Neural cell (in vitro differentiated cells): ENCODE measurements at regions not wholly inside any gene's neighbourhood (a gene's known extent, or its start where the extent isn't known, plus 50 kb on each side); places are given as distances from the start of the nearest gene placed in this dataset.

Experiments
- EP300 ChIP-seq: fragments of 450-650 bp; conservative IDR thresholded peaks from 2 replicates; pipeline ENCODE4 v1.6.1; 2014; ENCODE audit warnings: antibody characterized with exemption, mild to moderate bottlenecking, moderate library complexity; ENCODE audit not compliant: poor library complexity, severe bottlenecking
- EZH2 ChIP-seq: fragments of 200-600, 300-800 bp; shearing (Covaris generic), sonication (generic); IDR thresholded peaks from 2 replicates; pipeline ENCODE4 v1.6.1; 2014; ENCODE audit warnings: antibody characterized with exemption, low read length, borderline replicate concordance, mild to moderate bottlenecking; ENCODE audit not compliant: insufficient read depth, poor library complexity, severe bottlenecking
- POLR2AphosphoS5 ChIP-seq: IDR thresholded peaks from 2 replicates; pipeline ENCODE4 v1.6.1; 2012
- RAD21 ChIP-seq: fragments of 450-650 bp; conservative IDR thresholded peaks from 2 replicates; pipeline ENCODE4 v1.6.1; 2014; ENCODE audit warnings: antibody characterized with exemption, mild to moderate bottlenecking, moderate library complexity
- TF ChIP-seq, protein P1 (sequence below): fragments of 450-650 bp; IDR thresholded peaks from 2 replicates; pipeline ENCODE4 v1.5.1; 2014; ENCODE audit warnings: antibody characterized with exemption, mild to moderate bottlenecking, moderate library complexity; ENCODE audit not compliant: poor library complexity, severe bottlenecking
- TF ChIP-seq, protein P2 (sequence below): IDR thresholded peaks from 2 replicates; pipeline ENCODE4 v1.6.1; 2012; ENCODE audit warnings: borderline replicate concordance

DNA sequence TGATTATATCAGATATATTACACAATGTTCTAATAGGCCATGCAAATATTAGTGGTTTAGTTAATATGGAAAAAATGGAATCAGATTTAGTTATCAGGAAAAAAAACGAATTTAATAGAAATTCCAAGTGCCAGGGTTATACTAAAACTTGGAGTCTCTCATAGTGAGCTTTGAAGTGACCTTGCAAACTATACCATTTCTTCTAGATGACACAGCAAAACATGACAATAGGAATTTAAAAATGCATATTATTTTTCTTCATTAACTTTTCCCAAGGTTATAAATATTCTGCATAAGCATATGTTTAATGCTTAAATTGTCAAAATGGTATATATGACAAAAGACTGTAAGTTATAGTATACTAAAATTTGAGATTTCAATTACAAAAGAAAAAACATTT is 250.1 kb upstream of the DCN start:
- TF ChIP-seq, protein P1, sequence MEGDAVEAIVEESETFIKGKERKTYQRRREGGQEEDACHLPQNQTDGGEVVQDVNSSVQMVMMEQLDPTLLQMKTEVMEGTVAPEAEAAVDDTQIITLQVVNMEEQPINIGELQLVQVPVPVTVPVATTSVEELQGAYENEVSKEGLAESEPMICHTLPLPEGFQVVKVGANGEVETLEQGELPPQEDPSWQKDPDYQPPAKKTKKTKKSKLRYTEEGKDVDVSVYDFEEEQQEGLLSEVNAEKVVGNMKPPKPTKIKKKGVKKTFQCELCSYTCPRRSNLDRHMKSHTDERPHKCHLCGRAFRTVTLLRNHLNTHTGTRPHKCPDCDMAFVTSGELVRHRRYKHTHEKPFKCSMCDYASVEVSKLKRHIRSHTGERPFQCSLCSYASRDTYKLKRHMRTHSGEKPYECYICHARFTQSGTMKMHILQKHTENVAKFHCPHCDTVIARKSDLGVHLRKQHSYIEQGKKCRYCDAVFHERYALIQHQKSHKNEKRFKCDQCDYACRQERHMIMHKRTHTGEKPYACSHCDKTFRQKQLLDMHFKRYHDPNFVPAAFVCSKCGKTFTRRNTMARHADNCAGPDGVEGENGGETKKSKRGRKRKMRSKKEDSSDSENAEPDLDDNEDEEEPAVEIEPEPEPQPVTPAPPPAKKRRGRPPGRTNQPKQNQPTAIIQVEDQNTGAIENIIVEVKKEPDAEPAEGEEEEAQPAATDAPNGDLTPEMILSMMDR = no peak
- no peak for TF ChIP-seq RAD21
- no peak for TF ChIP-seq POLR2AphosphoS5
- no peak for TF ChIP-seq EZH2
- no peak for TF ChIP-seq EP300
- TF ChIP-seq, protein P2, sequence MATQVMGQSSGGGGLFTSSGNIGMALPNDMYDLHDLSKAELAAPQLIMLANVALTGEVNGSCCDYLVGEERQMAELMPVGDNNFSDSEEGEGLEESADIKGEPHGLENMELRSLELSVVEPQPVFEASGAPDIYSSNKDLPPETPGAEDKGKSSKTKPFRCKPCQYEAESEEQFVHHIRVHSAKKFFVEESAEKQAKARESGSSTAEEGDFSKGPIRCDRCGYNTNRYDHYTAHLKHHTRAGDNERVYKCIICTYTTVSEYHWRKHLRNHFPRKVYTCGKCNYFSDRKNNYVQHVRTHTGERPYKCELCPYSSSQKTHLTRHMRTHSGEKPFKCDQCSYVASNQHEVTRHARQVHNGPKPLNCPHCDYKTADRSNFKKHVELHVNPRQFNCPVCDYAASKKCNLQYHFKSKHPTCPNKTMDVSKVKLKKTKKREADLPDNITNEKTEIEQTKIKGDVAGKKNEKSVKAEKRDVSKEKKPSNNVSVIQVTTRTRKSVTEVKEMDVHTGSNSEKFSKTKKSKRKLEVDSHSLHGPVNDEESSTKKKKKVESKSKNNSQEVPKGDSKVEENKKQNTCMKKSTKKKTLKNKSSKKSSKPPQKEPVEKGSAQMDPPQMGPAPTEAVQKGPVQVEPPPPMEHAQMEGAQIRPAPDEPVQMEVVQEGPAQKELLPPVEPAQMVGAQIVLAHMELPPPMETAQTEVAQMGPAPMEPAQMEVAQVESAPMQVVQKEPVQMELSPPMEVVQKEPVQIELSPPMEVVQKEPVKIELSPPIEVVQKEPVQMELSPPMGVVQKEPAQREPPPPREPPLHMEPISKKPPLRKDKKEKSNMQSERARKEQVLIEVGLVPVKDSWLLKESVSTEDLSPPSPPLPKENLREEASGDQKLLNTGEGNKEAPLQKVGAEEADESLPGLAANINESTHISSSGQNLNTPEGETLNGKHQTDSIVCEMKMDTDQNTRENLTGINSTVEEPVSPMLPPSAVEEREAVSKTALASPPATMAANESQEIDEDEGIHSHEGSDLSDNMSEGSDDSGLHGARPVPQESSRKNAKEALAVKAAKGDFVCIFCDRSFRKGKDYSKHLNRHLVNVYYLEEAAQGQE = no peak
